Activated CD4-positive, alpha-beta T cell treated with anti-CD3 and anti-CD28 coated beads for 48 hours (primary cell): ENCODE measurements at regions not wholly inside any gene's neighbourhood (a gene's known extent, or its start where the extent isn't known, plus 50 kb on each side); places are given as distances from the start of the nearest gene placed in this dataset.
"Not testable (repeated sequence)": the region's sequence is repeated elsewhere in the genome, so short reads cannot be mapped to it uniquely, and the experiment has no call there.

Experiments
- DNase-seq: peaks from one replicate; pipeline ENCODE4 v3.0.0-alpha.2; 2020

DNA sequence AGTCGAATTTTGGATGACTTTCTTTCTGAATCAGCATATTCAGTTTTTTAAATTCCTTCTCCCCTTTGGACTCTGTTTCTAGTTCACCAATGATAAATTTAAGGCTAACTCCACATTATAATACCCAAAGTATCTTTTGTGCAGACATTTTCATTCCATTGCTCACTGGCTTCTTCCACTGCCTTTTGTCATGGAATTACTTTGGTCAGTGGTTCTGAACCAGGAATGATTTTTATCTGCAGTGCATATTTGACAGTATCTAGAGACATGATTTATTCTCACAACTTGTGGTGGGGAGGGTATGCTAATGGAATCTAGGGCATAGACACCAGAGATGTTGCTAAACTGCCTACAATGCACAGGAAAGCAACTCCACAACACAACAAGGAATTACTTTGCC lies 234.4 kb upstream of the PRKD1 start:
- no peak for DNase-seq

DNA sequence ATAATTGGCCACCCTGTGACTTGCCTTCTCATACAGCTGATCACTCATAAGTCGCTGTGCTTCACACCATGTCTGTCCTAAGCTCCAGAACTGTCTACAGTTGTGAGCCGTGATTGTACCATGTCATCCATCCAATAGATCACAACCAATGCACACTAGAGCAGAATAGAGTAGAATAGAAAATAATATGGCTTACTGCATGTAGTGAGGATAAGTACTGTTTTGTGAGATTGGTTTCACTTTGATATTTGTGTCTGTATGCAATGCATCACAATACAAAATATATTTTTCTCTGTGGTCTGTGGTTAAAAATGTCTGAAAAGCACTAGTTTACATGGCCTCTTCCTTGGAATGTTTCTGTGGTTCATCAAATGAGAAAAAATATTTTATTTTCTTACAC lies 237.6 kb upstream of the PRKD1 start:
- no peak for DNase-seq

DNA sequence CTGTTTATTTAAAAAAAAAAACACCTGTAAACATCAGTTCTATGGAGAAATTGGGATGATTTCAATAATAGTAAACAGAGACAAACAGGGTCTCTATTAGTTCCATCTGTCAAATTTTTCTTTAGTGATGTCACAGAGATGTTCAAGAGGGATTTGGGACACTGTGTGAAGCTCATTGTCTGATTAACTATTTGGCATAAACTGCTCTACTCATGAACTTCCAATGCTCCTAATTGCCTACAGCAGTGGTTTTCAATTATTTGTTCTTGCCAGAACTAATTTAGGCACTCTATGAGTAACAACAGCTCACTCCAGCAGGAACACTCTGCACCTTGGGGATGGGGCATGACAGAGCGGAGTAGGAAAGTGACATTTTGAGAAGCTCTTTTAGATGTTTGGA lies 250.1 kb upstream of the PRKD1 start:
- no peak for DNase-seq

DNA sequence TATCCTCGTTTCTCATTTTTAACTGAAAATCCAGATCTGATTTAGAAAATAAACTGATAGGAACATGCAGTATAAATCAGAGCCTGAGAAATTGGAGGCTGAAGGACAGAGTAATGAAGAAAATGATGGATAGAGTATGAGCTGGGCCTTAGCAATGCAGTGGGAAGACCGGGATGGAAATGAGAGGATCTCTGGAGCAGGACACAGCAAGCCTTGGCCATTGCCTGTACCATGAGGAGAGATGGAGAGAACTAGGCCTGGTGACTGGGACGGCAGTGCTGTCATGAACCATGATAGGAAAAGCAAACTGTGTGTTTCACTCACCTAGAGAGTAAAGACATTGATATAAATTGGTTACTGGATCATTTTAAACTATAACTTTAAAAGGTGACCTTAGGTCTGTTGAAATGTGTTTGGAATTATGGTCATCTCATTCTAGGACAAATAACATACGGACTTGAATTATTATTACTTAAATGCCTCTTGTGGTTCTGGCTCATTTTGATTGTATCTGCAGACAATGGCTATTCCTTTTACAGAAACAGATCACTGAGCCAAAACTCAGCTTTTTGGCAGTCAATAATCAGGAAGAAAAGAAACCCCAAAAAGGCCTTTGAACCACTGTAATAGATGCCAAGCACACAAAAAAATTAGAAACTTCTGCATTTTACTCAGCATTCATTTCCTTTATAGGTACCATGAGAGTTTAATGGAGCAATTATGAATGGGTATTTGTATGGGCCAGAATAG lies 251.9 kb upstream of the PRKD1 start:
- no peak for DNase-seq

DNA sequence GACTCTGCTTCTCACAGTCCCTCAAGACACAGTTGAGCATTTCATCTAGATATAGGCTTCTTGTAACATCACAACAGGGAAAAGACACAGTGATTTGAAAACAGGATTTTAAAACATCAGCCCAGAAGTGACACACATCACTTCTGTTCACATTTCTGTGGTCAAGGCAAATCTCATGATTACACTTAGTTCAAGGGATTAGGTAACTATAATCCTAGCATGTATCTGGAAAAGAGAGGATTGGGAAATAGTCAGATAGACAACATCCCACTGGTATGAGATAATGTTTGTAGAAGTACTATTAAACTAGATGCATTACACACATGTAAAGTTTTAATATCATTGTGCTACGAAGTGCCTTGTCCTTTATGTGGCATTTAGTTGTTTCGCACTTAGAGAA lies 252.6 kb upstream of the PRKD1 start:
- DNase-seq, result no peak

DNA sequence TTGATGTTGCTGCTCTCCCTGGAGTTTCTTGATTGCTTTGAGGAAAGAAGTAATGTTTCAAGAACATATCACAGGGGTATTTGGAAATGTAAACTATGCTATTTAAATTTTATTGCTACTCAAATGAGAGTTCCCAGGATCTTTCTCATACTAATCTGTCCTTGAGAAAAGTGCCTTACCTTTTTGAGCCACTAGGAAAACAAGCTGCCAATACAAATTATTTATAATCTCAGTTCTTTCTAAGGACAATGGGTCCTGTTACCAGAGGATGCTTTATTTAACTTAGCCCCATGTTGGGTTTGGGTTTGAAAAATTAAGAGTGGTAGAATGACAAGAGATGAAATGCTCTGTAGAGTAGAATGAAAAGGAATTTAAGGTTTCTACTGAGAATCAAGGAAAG lies 258.2 kb upstream of the PRKD1 start:
- no peak for DNase-seq

DNA sequence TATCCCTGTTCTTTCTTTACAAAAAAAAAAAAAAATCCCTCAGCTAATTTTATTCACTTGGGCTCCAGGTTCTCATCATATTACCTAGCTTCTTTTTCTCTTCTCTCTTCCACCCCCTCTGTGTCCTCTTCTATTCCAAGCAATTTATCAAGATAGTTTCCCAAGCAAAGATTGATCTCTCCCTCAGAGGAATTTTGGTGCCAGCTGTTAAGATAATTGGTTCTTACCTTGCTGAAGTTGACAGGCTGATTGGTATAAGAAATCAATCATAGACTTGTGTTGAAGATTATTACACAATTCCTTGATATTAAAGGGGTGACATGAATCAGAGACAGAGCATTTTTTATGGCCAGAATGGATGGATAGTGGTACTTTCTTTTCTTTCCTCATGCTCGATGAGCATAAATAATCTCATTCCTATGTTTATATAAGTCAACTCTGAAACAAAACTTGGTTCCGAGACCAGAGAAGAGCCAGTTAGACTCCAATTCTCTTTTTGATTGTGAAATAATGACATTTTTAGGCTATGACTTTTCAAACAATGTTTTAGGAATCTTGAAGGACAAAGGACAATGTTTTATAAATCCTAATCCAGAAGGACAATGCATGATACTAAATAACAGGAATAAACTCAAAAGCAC lies 264.1 kb upstream of the PRKD1 start:
- no peak for DNase-seq

DNA sequence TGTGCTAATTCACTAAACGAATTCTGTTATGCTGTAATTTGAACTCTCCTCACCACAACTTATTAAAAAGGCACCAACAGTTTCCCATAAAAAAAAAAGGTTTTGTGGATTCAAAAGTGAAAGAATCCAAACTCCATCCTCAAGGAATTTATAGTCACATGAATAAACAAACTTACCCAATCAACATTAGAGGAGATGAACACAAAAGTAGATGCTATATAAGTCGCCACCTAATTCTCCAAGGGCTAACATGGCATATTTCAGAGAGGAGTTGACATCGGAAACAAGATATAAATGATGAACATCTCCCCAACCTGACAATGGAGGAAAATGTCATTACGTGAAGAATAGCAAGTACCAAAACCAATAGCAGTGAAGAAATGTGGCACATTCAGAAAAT lies 265.5 kb upstream of the PRKD1 start:
- no peak for DNase-seq

DNA sequence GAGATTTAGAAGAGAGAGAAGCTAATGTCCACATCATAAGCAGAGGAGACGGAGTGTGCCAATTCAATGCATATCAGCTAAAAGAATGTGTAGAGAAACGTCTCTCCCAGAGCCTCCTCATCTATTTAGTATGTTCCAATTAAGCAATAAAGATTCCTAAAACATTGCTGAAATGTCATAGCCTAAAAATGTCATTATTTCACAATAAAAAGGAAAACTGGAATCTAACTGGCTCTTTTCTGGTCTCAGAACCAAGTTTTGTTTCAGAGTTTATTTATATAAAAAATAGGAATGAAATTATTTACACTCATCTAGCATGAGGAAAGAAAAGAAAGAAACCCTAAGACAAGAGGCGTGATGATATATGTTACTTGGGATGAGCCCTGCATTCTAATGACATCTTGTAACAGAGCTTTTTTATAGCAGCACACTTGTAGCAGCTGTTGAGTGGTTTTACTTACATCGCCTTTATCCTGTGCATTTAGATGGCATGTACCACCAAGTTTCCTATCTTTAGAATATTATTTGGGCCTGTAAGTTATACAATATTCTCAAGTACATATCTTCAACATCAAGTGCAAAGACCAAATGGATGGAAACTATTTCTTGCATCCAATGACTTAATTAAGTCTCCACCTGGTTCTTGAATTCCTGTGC lies 266.3 kb upstream of the PRKD1 start:
- no peak for DNase-seq

DNA sequence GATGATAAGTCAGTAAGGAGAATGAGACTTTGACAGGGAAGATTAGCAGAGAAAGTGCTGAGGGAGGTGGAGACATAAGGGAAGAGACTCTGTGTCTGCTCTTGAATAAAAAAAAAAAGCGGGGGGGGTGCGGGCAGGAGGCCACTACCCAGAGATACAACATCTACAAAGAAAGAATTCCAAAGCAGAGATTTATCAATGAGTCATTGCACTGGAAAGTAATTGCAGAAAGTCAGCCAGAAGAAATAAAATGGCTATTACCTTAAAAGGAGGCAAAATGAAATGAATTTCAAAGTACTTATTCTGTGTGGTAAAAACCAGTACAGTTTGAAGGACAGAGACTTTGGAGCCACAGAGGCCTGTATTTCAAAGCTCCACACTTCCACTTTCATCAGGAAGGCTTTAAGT lies 267.1 kb upstream of the PRKD1 start:
- DNase-seq, result no peak

DNA sequence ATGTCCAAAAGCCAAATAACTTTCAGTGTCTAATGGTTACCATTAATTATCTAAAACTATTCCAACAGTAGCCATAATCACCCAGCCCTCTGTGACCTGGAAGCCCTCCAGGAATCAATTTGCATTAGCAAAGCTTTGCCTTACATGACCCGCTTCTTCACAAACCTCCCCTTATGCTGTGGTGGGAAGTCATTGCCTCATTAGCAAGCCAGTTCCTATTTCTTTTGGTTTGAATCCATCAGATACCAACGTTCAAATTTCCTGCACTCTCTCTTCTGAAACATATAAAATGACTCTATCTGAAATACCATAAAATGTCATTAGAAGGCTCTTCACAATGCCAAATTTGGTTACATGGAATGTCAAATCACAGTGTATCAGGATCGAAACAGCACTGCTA lies 268.3 kb upstream of the PRKD1 start:
- DNase-seq, result no peak

DNA sequence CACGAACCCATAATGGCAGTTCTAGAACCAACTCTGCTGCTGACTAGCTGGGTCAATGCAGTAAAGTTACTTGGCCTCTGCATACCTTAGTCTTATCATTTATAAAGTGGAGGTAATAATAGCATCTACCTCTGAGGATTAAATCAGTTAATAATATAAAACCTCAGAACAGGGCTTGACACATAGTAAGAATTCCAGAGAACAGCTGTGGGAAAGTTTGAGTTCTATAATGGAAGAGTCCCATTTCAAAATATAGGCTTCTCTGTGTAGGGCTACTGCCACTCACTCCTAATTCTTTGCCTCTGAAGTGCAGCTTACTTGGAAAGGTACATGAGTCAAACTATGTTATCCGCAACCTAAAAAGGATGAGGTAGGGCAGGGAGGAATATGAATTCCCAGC lies 269.2 kb upstream of the PRKD1 start:
- no peak for DNase-seq

DNA sequence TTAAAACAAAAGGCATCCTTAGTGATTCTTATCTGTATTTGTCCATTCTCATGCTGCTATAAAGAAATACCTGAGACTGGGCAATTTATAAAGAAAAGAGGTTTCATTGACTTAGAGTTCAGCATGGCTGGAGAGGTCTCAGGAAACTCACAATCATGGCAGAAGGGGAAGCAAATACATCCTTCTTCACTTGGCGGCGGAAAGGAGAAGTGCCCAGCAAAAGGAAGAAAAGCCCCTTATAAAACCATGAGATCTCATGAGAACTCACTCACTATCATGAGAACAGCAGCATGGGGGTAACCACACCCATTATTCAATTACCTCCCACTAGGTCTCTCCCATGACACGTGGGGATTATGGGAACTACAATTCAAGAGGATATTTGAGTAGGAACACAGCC lies 271.1 kb upstream of the PRKD1 start:
- DNase-seq, result not testable (repeated sequence)

DNA sequence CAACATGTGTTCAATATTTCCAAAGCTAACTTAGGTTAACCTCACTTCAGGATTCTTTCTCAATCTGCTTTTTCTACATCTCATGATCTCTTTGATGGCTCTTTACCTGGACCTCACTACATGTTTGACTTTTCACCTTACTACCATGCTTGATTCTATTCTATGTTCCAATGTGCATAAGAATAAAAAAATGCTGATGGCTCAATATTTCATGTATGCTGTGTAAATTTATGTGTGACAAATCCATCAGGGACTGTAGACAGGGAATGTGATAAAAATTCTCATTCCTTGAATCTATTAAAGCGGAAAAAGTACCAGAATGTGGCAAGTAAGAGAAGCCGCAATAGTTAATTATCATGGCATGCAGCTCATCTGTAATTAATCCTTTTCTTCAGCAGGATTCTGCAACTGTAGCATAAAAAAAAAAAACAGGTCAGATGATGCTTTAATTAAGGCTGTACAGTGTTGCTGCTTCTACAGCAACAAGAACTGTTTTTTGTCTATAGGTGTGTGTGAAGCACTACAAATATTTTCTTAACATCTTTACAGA lies 276.9 kb upstream of the PRKD1 start:
- DNase-seq, result no peak

DNA sequence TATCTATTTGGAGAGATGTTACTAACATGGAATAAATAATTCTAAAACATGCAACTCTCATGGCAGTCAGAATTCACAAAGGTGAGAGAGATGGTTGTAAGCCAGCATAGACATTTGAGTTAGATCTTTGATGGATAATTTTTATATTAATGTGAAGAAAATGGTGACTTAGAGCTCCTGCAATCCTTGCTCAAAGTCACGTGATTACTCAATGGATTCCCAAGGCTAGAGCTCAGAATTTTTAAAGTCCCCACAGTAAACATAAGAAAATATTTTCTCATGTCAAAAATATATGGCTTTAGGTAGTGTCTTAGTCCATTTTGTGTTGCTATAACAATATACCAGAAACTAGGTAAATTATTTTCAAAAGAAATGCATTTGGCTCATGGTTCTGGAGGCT lies 281.5 kb upstream of the PRKD1 start:
- DNase-seq, result no peak

DNA sequence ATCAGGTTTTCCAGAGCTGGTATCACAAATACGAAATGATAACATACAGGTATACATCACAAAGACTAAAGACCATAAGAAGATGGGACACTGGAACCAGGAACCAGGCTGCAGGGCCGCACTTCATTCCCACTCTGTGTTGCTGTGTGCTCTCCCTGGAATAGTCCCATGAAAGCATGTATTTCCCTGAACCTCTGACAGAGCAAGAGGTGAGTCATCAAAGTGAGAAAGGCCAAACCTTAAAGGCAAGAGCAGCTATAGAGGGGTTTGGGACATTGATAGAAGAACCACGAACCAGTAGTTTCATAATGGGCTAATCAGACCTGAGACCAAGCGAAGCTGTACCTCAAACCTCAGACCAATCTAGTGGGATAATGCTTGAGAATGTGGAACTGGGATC lies 283.0 kb upstream of the PRKD1 start:
- DNase-seq, result no peak

DNA sequence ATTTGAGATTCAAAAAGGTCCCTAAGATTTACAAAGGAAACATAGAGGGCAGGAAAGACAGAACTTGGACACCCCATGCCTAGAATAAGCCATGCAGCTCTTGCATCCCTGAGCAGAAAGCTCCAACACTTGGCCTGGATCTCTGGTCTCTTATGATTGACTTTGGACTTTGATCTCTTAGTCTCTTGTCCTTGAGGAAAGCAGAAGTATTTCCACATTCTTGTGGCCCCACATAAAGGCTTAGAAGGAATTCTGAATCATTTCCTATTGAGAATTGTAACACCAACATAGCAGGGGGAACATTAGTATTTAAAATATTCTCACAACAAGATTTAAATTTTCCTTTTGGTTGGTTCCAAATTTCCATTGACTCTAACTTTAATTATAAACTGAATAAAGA lies 283.7 kb upstream of the PRKD1 start:
- no peak for DNase-seq

DNA sequence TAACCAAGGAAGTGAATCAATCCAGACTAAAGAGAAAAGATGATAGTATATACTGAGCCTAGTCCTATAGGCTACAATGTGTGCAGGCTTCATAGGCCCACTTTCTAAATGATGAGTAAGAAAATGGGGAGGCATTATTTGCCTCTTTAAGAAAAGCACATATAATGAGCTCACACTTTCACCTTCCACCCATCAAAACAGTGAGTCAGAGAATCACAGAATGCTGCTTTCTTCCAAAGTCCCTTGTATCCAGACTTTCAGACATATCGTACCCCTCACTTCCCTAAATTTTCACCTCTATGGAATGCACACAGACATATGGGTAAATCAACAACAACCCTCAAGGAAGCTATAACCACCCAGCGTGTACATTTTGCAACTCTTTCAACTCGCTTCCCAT lies 286.4 kb upstream of the PRKD1 start:
- no peak for DNase-seq

DNA sequence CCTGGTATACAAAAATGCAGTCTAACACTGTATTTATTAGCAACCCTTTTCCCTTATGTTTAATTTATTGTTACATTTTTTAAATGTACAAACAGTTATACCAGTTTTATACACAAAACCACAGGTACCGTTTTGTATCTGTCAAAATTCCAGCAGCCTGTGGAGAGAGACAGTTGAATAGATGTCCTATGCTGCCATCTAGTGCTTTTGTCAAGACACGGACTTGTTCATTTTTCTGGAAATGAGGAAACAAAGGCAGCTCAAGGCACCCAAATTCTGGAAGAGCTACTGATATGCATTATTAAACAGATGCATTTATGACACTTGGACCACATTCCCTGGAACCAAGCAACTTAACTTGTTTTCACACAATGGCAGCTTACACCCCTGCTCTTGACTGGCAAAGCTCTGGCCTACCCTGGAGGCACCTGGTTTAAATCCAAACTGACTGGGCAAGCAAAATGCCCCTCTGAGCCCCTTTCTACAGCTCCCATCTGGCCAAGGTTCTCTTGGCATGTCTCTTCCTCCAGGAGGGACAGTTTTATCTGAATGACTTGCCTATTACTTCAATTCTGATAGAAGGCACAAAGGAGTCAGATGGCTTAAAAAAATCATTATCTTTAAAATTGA lies 286.9 kb upstream of the PRKD1 start:
- DNase-seq, result peak; percentile 3

DNA sequence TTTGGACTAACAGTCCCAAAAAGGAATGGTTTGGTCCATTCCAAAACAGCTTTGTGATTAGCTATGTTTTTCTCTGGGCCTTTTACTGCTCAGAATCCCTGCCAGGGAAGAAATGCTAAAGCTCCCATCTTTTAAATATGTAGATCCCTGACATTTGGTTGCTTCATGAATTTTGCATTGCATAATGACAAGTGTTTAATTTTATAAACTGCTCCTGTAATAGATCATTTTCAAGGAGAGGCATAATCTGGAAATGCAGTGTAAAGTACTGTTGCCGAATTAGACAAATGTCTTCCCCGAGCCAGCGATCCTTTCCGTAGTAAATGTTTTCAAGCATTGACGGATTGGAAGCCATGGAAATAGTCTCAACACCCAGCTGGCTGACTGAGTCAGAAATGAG lies 291.3 kb upstream of the PRKD1 start:
- no peak for DNase-seq

DNA sequence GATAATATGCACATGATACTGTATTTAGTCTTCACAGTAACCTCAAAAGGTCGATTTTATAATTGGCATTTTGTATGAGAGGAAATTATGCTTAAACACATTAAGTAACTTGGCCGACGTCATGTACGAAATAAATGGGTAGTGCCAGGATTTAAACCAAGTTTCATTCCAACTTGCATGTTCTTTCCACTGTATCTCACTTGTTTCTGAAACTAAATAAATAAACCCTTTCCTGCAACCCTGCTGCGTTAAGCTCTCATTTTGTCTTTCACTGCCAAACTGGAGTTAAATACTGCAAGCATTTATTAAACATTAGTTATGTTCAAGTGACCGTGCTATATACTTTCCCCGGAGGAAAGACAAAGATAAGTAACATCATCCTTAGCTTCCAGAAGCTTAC lies 293.9 kb upstream of the PRKD1 start:
- no peak for DNase-seq

DNA sequence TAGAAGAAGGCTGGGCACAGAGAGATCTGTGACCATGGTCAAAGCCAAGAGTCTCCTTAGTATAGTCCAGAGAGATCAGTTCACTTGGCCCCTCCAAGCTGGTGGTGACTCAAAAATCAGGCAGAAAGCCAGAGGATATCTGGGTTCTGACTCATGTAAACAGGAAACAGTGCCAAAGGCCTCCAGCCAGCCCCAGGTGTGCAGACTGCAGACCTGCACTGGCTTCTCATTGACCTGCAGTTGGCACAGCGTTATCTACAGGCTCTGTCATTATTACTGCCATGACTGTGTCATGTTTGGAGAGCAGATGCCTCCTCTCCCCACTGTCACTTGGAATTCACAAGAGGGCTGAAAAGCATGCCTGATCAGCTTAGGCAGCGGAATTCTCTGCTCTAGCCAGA lies 295.7 kb upstream of the PRKD1 start:
- no peak for DNase-seq

DNA sequence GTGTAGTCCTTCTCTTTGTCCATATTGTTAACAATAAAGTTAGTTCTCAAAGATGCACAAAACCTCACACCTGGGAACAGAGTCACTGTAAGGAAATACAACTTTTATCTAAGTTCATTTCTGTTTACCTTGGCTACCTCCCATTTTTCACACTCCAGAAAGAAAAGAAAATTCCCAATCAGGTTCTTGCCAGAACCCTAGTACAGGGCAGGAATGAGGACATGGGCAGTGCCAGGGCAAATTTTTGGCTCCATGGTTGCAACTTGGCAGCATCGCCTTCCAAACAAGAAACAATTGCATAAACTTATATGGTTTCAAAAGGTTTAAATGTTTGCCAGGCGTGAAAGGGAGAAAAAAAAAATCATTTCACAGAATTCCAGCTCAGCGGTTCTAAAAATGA lies 296.3 kb upstream of the PRKD1 start:
- no peak for DNase-seq

DNA sequence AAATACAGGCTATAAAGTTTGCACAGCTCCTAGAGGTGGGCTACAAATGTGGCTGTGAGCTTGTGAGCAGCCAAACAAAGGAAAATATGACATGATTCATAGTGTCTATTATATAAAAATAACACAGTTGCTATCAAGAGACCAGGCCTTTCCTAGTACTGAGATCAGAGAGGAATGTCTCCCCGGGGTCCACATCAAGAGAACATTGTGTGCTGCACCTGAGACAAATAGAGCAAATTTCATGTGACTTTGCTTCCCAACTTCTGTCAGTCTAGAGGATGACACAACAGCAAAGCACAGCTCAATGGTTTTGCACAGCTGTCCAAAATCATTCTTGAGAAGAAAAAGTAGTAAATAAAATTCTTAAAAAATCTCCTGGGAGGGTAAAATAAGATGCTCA lies 297.5 kb upstream of the PRKD1 start:
- no peak for DNase-seq
